Astrocyte (in vitro differentiated cells and primary cell): ENCODE measurements at regions not wholly inside any gene's neighbourhood (a gene's known extent, or its start where the extent isn't known, plus 50 kb on each side); places are given as distances from the start of the nearest gene placed in this dataset.

Source experiments
- DNase-seq: peaks from one replicate; pipeline ENCODE4 v3.0.0-alpha.2; 2010; ENCODE audit warnings: low read depth
- FAIRE-seq: peaks from 2 replicates; lab custom pipeline; 2011; peaks lifted over from hg19 to GRCh38; lab: Jason Lieb, UNC
- H2AFZ ChIP-seq: 2 replicates; pipeline ENCODE4 v1.6.0; 2012; ENCODE audit warnings: low read depth, low read length, inconsistent platforms
- H3K27ac ChIP-seq: 2 replicates; pipeline ENCODE4 v1.5.1; 2011; ENCODE audit warnings: low read depth, low read length, inconsistent platforms
- H3K27me3 ChIP-seq: 2 replicates; pipeline ENCODE4 v1.6.0; 2011; ENCODE audit warnings: low read length, inconsistent platforms; ENCODE audit not compliant: insufficient read depth
- H3K36me3 ChIP-seq: 2 replicates; pipeline ENCODE4 v1.5.1; 2011; ENCODE audit warnings: low read length, inconsistent platforms; ENCODE audit not compliant: insufficient read depth
- H3K4me1 ChIP-seq: 2 replicates; pipeline ENCODE4 v1.5.1; 2011; ENCODE audit warnings: low read length, inconsistent platforms; ENCODE audit not compliant: insufficient read depth
- H3K4me2 ChIP-seq: 2 replicates; pipeline ENCODE4 v1.6.0; 2012; ENCODE audit warnings: low read length, inconsistent platforms
- H3K4me3 ChIP-seq: 2 replicates; pipeline ENCODE4 v1.5.1; 2011; ENCODE audit warnings: low read depth, mild to moderate bottlenecking, low read length, inconsistent platforms; ENCODE audit not compliant: insufficient read depth
- H3K79me2 ChIP-seq: 2 replicates; pipeline ENCODE4 v1.6.0; 2012; ENCODE audit warnings: mild to moderate bottlenecking, low read length, inconsistent platforms; ENCODE audit not compliant: insufficient read depth
- H3K9ac ChIP-seq: 2 replicates; pipeline ENCODE4 v1.6.0; 2012; ENCODE audit warnings: mild to moderate bottlenecking, low read length, inconsistent platforms
- H3K9me3 ChIP-seq: 2 replicates; pipeline ENCODE4 v1.5.1; 2012; ENCODE audit warnings: low read depth, mild to moderate bottlenecking, low read length, inconsistent platforms; ENCODE audit not compliant: insufficient read depth
- H4K20me1 ChIP-seq: 2 replicates; pipeline ENCODE4 v1.6.0; 2012; ENCODE audit warnings: low read length, inconsistent platforms; ENCODE audit not compliant: insufficient read depth
- H3K27ac Mint-ChIP-seq: one replicate; pipeline ENCODE4 v1.8.0; 2021; ENCODE audit warnings: mild to moderate bottlenecking, mixed read lengths; ENCODE audit not compliant: unreplicated experiment
- H3K27me3 Mint-ChIP-seq: one replicate; pipeline ENCODE4 v1.8.0; 2021; ENCODE audit warnings: low read depth, mixed read lengths; ENCODE audit not compliant: unreplicated experiment
- H3K36me3 Mint-ChIP-seq: one replicate; pipeline ENCODE4 v1.8.0; 2021; ENCODE audit warnings: low read depth, mixed read lengths; ENCODE audit not compliant: unreplicated experiment
- H3K4me1 Mint-ChIP-seq: one replicate; pipeline ENCODE4 v1.8.0; 2021; ENCODE audit warnings: low read depth, mixed read lengths; ENCODE audit not compliant: unreplicated experiment
- H3K4me3 Mint-ChIP-seq: one replicate; pipeline ENCODE4 v1.8.0; 2021; ENCODE audit warnings: mild to moderate bottlenecking, moderate library complexity, mixed read lengths; ENCODE audit not compliant: unreplicated experiment
- H3K9me3 Mint-ChIP-seq: one replicate; pipeline ENCODE4 v1.8.0; 2021; ENCODE audit warnings: mild to moderate bottlenecking, mixed read lengths; ENCODE audit not compliant: unreplicated experiment
- EZH2 ChIP-seq: IDR thresholded peaks from 2 replicates; pipeline ENCODE4 v1.6.1; 2012; ENCODE audit warnings: mild to moderate bottlenecking, low read length, inconsistent platforms; ENCODE audit not compliant: insufficient read depth
- TF ChIP-seq, protein P1 (sequence below): IDR thresholded peaks from 2 replicates; pipeline ENCODE4 v1.5.1; 2011; ENCODE audit warnings: low read depth, mild to moderate bottlenecking, inconsistent platforms, low read length, moderate library complexity; ENCODE audit not compliant: insufficient read depth

DNA sequence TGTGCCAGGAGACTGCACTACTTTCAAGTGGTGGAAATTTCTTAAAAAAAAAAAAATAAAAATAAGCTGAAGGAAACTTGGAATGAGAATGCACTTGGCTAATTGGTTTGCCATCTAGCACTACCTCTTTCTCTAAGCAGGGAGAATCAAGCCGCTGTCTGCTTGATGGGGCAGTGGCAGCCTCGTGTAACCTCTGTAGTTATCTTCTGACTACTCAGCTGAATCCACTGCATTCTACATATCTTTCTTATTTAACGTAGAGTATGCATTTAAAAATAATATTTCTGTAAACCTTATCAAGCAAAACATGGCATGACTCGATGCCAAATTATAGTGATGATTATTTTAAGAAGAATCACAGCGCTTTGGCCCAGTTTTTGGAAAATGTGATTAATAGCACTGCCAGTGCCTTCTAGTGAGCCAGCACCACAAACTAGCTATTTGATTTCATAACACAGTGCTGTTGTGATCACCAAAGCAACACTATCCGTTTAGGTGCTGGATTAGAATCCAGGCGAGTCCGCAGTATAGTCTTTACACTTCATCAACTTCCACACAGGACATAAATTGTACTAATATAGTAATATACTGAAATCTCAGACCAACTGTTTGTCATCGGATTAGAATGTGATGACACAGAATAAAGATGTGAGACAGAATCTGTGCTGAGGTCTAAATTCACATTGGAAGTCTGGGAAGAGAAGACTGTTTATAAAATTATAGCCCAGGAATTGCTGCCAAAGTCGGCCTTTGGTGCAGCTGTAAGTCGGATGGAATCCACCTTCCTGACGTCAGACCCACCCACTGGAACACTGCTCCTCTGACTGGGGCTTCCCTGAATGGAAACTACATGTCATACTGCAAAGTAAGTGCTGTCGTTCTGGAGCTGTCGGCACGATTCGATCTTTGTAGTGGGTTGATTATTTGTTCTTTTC is 136.5 kb upstream of the ETAA1 start:
- H3K4me2 ChIP-seq: peak overlapping the region; percentile 81
- no peak overlapping the region for H3K4me3 Mint-ChIP-seq
- no peak for FAIRE-seq

DNA sequence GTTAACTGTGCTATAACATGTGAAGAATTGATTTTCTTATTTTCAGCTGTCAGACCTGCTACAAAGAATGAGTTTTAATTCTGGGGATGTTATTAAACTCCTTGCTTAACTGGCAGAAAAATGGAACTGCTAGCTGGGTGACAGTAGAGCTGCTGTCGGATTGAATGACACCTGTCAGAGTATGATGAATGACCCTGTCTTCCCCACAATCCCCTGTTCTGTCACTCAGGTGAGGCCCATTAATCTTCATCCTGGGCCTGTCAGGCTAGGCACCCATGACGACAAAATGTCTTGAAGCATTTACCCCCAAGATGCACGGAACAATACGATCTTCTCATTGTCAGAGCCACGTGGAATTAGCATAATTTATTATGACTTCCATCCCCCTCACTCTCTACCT is 129.9 kb upstream of the ETAA1 start:
- no peaks in the 10 kb centered on the region for H3K36me3 ChIP-seq
- H3K4me2 ChIP-seq: no peak overlapping the region
- no peak overlapping the region for H3K4me3 Mint-ChIP-seq
- no peaks in the 10 kb centered on the region for H3K27me3 Mint-ChIP-seq
- no peaks in the 10 kb centered on the region for H3K4me1 ChIP-seq
- DNase-seq (no peak), FAIRE-seq (no peak)
- H4K20me1 ChIP-seq: no peaks in the 10 kb centered on the region
- H3K27me3 ChIP-seq: no peaks in the 10 kb centered on the region
- no peaks in the 10 kb centered on the region for H3K79me2 ChIP-seq
- H3K4me1 Mint-ChIP-seq: no peaks in the 10 kb centered on the region
- no peak overlapping the region for H3K27ac Mint-ChIP-seq
- H3K36me3 Mint-ChIP-seq: no peaks in the 10 kb centered on the region
- H3K9me3 ChIP-seq: no peaks in the 10 kb centered on the region
- H3K9me3 Mint-ChIP-seq: no peaks in the 10 kb centered on the region
- H3K9ac ChIP-seq: no peak overlapping the region
- H3K4me3 ChIP-seq: no peak overlapping the region
- no peak for TF ChIP-seq EZH2
- TF ChIP-seq, protein P1, sequence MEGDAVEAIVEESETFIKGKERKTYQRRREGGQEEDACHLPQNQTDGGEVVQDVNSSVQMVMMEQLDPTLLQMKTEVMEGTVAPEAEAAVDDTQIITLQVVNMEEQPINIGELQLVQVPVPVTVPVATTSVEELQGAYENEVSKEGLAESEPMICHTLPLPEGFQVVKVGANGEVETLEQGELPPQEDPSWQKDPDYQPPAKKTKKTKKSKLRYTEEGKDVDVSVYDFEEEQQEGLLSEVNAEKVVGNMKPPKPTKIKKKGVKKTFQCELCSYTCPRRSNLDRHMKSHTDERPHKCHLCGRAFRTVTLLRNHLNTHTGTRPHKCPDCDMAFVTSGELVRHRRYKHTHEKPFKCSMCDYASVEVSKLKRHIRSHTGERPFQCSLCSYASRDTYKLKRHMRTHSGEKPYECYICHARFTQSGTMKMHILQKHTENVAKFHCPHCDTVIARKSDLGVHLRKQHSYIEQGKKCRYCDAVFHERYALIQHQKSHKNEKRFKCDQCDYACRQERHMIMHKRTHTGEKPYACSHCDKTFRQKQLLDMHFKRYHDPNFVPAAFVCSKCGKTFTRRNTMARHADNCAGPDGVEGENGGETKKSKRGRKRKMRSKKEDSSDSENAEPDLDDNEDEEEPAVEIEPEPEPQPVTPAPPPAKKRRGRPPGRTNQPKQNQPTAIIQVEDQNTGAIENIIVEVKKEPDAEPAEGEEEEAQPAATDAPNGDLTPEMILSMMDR: no peak
- H2AFZ ChIP-seq: no peak overlapping the region
- H3K27ac ChIP-seq: no peak overlapping the region

More for the DNA sequence above, 136.5 kb upstream of the ETAA1 start:
- Histone ChIP-seq H3K4me3 (peak overlapping the region; percentile 41), H3K36me3 (no peaks in the 10 kb centered on the region), H3K27ac (peak overlapping the region; percentile 98), H3K27me3 (no peaks in the 10 kb centered on the region), H3K9me3 (no peaks in the 10 kb centered on the region), H3K79me2 (no peaks in the 10 kb centered on the region), H4K20me1 (no peaks in the 10 kb centered on the region), H3K4me1 (peaks cover 22% of the 10 kb centered on the region), H3K9ac (peak overlapping the region; percentile 87), H2AFZ (peak overlapping the region; percentile 19)
- peaks cover 13% of the 10 kb centered on the region for H3K4me1 Mint-ChIP-seq
- TF ChIP-seq EZH2: no peak
- TF ChIP-seq, protein P1: no peak
- no peaks in the 10 kb centered on the region for H3K27me3 Mint-ChIP-seq
- H3K27ac Mint-ChIP-seq: peak overlapping the region; percentile 49
- DNase-seq: peak; percentile 100
- no peaks in the 10 kb centered on the region for H3K9me3 Mint-ChIP-seq
- no peaks in the 10 kb centered on the region for H3K36me3 Mint-ChIP-seq

DNA sequence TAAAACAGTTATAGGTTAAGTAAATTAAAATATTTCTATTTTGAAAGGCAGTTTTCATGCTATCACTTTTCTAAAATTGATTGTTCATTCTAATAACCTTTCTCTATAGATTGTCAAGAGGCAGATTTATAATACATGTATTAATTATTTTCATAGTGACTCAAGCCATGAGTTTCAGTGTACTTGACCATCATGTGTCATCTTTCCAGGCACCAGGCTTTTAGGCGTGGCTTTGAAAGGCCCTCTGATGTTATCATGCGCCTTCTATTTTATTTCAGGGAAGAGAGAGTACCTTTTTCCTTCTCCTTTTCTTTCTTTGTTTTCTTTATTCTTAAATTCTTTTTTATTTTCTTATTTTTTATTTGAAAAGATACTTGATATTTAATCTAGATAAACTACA is 128.3 kb upstream of the ETAA1 start:
- H3K36me3 Mint-ChIP-seq: no peaks in the 10 kb centered on the region
- TF ChIP-seq, protein P1: no peak
- Histone ChIP-seq H2AFZ (no peak overlapping the region), H3K4me1 (no peaks in the 10 kb centered on the region), H3K36me3 (no peaks in the 10 kb centered on the region), H3K4me3 (no peak overlapping the region), H3K27ac (peak overlapping the region; percentile 63), H3K27me3 (no peaks in the 10 kb centered on the region), H3K79me2 (no peaks in the 10 kb centered on the region), H3K4me2 (no peak overlapping the region), H3K9ac (no peak overlapping the region), H4K20me1 (no peaks in the 10 kb centered on the region), H3K9me3 (no peaks in the 10 kb centered on the region)
- H3K4me1 Mint-ChIP-seq: no peaks in the 10 kb centered on the region
- H3K27ac Mint-ChIP-seq: no peak overlapping the region
- no peaks in the 10 kb centered on the region for H3K9me3 Mint-ChIP-seq
- DNase-seq (peak; percentile 68), FAIRE-seq (no peak)
- no peak overlapping the region for H3K4me3 Mint-ChIP-seq
- H3K27me3 Mint-ChIP-seq: no peaks in the 10 kb centered on the region
